HL-60 (cell line): ENCODE measurements at regions not wholly inside any gene's neighbourhood (a gene's known extent, or its start where the extent isn't known, plus 50 kb on each side); places are given as distances from the start of the nearest gene placed in this dataset.
"Not testable (repeated sequence)": the region's sequence is repeated elsewhere in the genome, so short reads cannot be mapped to it uniquely, and the experiment has no call there.

ENCODE experiments used
- DNase-seq, 2 experiments: peaks; one replicate each; pipeline ENCODE4 v3.0.0-alpha.2; 2010 to 2020; ENCODE audit warnings: low read depth in 1 of 2, low spot score in 1 of 2
- H3K27ac ChIP-seq: fragments of 250-450 bp; sonication (Bioruptor Pico); replicated peaks from 2 replicates; pipeline ENCODE4 v1.5.1; 2020; ENCODE audit warnings: mild to moderate bottlenecking, moderate library complexity
- H3K27me3 ChIP-seq: fragments of 250-450 bp; sonication (Bioruptor Pico); 2 replicates; pipeline ENCODE4 v1.5.1; 2021; ENCODE audit warnings: mild to moderate bottlenecking, moderate library complexity; ENCODE audit not compliant: insufficient read depth, poor library complexity, severe bottlenecking
- H3K4me3 ChIP-seq: replicated peaks from 2 replicates; pipeline ENCODE4 v1.5.1; 2011; ENCODE audit warnings: mild to moderate bottlenecking, control low read depth, low read length; ENCODE audit not compliant: insufficient read depth
- GABPA ChIP-seq: IDR thresholded peaks from 2 replicates; pipeline ENCODE4 v1.6.1; 2012; ENCODE audit warnings: low read depth
- POLR2AphosphoS5 ChIP-seq: IDR thresholded peaks from 2 replicates; pipeline ENCODE4 v1.6.1; 2012; ENCODE audit warnings: low read depth
- SPI1 ChIP-seq: IDR thresholded peaks from 2 replicates; pipeline ENCODE4 v1.6.1; 2012; ENCODE audit warnings: low read depth, mild to moderate bottlenecking, borderline replicate concordance
- TF ChIP-seq, protein P1 (sequence below): IDR thresholded peaks from 2 replicates; pipeline ENCODE4 v1.6.1; 2012; ENCODE audit warnings: low read depth; ENCODE audit not compliant: insufficient replicate concordance
- TF ChIP-seq, protein P2 (sequence below): IDR thresholded peaks from one replicate; pipeline ENCODE4 v1.5.1; 2011; ENCODE audit warnings: low read length, control low read depth, inconsistent platforms; ENCODE audit not compliant: insufficient read depth

DNA sequence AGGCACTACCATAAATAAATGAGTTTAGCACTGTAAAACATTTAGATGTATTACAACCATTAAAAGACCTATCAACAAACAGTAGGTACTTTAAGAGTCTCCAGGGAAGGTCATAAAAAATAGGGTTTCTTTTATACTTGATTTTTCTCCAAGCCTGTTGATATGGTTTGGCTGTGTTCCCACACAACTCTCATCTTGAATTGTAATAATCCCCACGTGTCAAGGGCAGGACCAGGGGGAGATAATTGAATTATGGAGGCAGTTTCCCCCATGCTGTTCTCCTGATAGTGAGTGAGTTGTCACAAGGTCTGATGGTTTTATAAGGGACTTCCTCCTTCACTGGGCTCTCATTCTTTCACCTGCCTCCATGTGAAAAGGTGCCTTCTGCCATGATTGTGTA is 468.9 kb upstream of the UBE2E2 start:
- Histone ChIP-seq H3K27me3 (no peaks in the 10 kb centered on the region), H3K4me3 (no peak overlapping the region), H3K27ac (no peak overlapping the region)
- TF ChIP-seq, protein P1, sequence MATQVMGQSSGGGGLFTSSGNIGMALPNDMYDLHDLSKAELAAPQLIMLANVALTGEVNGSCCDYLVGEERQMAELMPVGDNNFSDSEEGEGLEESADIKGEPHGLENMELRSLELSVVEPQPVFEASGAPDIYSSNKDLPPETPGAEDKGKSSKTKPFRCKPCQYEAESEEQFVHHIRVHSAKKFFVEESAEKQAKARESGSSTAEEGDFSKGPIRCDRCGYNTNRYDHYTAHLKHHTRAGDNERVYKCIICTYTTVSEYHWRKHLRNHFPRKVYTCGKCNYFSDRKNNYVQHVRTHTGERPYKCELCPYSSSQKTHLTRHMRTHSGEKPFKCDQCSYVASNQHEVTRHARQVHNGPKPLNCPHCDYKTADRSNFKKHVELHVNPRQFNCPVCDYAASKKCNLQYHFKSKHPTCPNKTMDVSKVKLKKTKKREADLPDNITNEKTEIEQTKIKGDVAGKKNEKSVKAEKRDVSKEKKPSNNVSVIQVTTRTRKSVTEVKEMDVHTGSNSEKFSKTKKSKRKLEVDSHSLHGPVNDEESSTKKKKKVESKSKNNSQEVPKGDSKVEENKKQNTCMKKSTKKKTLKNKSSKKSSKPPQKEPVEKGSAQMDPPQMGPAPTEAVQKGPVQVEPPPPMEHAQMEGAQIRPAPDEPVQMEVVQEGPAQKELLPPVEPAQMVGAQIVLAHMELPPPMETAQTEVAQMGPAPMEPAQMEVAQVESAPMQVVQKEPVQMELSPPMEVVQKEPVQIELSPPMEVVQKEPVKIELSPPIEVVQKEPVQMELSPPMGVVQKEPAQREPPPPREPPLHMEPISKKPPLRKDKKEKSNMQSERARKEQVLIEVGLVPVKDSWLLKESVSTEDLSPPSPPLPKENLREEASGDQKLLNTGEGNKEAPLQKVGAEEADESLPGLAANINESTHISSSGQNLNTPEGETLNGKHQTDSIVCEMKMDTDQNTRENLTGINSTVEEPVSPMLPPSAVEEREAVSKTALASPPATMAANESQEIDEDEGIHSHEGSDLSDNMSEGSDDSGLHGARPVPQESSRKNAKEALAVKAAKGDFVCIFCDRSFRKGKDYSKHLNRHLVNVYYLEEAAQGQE = no peak
- no peak for DNase-seq

GRCh38 chr3:22734756-22735155 is 468.4 kb upstream of the UBE2E2 start:
- H3K27me3 ChIP-seq = no peaks in the 10 kb centered on the region
- TF ChIP-seq, protein P1 = no peak
- TF ChIP-seq, protein P2, sequence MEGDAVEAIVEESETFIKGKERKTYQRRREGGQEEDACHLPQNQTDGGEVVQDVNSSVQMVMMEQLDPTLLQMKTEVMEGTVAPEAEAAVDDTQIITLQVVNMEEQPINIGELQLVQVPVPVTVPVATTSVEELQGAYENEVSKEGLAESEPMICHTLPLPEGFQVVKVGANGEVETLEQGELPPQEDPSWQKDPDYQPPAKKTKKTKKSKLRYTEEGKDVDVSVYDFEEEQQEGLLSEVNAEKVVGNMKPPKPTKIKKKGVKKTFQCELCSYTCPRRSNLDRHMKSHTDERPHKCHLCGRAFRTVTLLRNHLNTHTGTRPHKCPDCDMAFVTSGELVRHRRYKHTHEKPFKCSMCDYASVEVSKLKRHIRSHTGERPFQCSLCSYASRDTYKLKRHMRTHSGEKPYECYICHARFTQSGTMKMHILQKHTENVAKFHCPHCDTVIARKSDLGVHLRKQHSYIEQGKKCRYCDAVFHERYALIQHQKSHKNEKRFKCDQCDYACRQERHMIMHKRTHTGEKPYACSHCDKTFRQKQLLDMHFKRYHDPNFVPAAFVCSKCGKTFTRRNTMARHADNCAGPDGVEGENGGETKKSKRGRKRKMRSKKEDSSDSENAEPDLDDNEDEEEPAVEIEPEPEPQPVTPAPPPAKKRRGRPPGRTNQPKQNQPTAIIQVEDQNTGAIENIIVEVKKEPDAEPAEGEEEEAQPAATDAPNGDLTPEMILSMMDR = no peak
- no peak for TF ChIP-seq POLR2AphosphoS5
- no peak for TF ChIP-seq SPI1
- no peak for TF ChIP-seq GABPA
- no peak for DNase-seq
- no peak overlapping the region for H3K4me3 ChIP-seq
- H3K27ac ChIP-seq = no peak overlapping the region

- no peak for DNase-seq
- H3K27me3 ChIP-seq = no peaks in the 10 kb centered on the region
- TF ChIP-seq, protein P1 = no peak
- TF ChIP-seq POLR2AphosphoS5 (no peak), GABPA (no peak), SPI1 (no peak)
- TF ChIP-seq, protein P2 = no peak
These were observed 467.8 kb upstream of the UBE2E2 start for GRCh38 chr3:22735373-22735772.

GRCh38 chr3:22743386-22743785 is 459.7 kb upstream of the UBE2E2 start:
- H3K27me3 ChIP-seq, DNase-seq, H3K27ac ChIP-seq, H3K4me3 ChIP-seq: not testable (repeated sequence)

More at GRCh38 chr3:22735373-22735772, 467.8 kb upstream of the UBE2E2 start:
- H3K27ac ChIP-seq = no peak overlapping the region
- H3K4me3 ChIP-seq = no peak overlapping the region
